ENCODE measurements at regions not wholly inside any gene's neighbourhood (a gene's known extent, or its start where the extent isn't known, plus 50 kb on each side); places are given as distances from the start of the nearest gene placed in this dataset.

GRCh38 chr1:79478160-79478559 is 471.6 kb upstream of the ADGRL4 start:
- TF ChIP-seq CTCF (IDR thresholded peaks at IDR 0.05) (no peak), POLR2A (IDR thresholded peaks at IDR 0.05) (no peak), EP300 (IDR thresholded peaks at IDR 0.05) (no peak), POLR2AphosphoS5 (IDR thresholded peaks at IDR 0.05) (no peak)

Measured in sigmoid colon (tissue), 4 donors.